ENCODE measurements at regions not wholly inside any gene's neighbourhood (a gene's known extent, or its start where the extent isn't known, plus 50 kb on each side); places are given as distances from the start of the nearest gene placed in this dataset.

DNA sequence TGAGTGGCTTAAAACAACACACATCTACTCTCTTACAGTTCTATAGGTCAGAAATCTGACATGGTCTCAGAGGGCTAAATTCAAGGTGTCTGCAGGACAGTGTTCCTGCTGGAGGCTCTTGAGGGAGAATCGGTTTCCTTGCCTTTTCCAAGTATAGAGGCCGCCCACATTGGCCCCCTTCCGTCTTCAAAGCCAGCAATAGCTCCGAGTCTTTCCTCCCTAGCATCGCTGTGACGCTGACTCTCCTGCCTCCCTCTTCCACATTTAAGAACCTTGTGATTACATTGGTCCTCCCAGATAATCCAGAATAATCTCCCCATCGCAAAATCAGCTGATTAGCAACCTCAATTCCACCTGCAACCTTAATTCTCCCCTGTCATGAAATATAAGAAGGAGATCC, 81.3 kb upstream of the IER5L start:
- TF ChIP-seq, protein P1, sequence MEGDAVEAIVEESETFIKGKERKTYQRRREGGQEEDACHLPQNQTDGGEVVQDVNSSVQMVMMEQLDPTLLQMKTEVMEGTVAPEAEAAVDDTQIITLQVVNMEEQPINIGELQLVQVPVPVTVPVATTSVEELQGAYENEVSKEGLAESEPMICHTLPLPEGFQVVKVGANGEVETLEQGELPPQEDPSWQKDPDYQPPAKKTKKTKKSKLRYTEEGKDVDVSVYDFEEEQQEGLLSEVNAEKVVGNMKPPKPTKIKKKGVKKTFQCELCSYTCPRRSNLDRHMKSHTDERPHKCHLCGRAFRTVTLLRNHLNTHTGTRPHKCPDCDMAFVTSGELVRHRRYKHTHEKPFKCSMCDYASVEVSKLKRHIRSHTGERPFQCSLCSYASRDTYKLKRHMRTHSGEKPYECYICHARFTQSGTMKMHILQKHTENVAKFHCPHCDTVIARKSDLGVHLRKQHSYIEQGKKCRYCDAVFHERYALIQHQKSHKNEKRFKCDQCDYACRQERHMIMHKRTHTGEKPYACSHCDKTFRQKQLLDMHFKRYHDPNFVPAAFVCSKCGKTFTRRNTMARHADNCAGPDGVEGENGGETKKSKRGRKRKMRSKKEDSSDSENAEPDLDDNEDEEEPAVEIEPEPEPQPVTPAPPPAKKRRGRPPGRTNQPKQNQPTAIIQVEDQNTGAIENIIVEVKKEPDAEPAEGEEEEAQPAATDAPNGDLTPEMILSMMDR (IDR thresholded peaks at IDR 0.05 in 8 of 11, conservative IDR thresholded peaks at IDR 0.05 in 3 of 11): no peak
- TF ChIP-seq POLR2AphosphoS5 (IDR thresholded peaks at IDR 0.05): no peak
- no peak for TF ChIP-seq POLR2A (IDR thresholded peaks at IDR 0.05)
